Stimulated activated CD8-positive, alpha-beta memory T cell treated with anti-CD3 and anti-CD28 coated beads, Interleukin-12 subunit alpha, Interleukin-12 subunit beta, amount 100 ng/mL, for 4 hours (primary cell): ENCODE measurements at regions not wholly inside any gene's neighbourhood (a gene's known extent, or its start where the extent isn't known, plus 50 kb on each side); places are given as distances from the start of the nearest gene placed in this dataset.
"Not testable (repeated sequence)": the region's sequence is repeated elsewhere in the genome, so short reads cannot be mapped to it uniquely, and the experiment has no call there.

Source experiments
- DNase-seq: peaks from one replicate; pipeline ENCODE4 v3.0.0-alpha.2; 2020; ENCODE audit warnings: low read depth

DNA sequence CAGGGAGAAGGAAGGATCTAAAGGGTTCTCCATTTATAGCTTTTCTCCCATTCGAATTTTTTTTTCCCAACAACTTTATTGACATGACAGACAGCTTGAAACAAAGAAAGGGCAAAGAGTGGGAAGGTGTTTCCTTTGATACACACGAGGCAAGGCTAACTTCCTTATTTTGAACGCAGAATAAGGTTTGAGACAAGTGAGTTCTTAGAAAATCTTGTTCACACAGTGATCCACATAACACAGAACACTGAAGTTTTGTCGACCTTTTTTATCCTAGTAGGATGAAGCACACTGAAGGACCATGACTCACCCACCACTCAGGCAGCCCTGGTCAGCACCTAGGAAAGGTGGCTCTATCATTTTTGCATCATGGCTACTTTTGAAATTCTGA lies 425.8 kb upstream of the MDFIC2 start:
- no peak for DNase-seq

DNA sequence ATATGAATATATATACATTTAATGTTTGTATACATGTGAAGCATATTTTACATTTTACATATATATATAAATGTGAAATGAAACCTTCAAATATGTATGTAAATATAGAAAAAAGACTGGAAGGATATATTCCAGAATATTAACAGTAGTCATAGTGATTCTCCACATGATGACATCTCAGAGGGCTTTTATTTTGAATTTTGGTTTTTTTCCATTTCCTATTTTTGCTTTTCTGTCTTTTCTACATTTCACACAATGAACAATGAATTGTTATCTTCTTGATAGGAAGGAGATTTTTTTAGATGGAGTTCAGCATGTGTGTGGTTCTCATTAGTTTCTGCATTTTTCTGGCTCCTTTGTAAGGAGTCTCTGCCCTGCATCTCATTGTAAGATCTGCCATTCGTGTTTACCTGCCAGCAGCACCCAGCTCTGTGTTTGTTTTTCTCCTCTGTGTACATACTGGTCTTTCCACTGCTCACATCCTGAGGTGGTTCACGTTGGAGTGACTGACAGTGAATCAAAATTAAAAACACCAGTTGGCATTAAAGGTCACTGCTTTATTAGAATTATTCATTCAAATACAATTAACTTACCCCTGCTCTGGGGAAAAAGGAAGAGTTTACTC lies 425.3 kb upstream of the MDFIC2 start:
- no peak for DNase-seq

GRCh38 chr3:70736009-70736408 lies 423.6 kb upstream of the MDFIC2 start:
- DNase-seq, result no peak

DNA sequence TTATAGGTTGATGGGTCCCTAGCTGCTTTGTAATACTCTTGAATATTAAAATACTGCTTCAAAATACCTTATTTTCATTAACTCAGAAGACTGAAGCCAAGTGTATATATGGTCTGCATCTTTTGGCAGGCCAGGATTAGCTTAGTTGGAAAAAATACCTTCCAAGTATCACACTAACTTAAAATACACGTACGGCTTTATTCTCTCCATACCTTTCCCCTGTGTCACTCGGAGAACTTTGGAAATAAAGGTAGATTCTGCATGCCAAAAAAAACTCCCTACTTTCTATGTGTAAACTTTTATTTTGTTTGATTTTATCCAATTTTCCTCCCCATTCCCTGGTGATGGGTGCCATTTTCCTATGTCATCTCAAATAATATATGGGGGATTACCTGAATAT lies 422.3 kb upstream of the MDFIC2 start:
- DNase-seq, result no peak

DNA sequence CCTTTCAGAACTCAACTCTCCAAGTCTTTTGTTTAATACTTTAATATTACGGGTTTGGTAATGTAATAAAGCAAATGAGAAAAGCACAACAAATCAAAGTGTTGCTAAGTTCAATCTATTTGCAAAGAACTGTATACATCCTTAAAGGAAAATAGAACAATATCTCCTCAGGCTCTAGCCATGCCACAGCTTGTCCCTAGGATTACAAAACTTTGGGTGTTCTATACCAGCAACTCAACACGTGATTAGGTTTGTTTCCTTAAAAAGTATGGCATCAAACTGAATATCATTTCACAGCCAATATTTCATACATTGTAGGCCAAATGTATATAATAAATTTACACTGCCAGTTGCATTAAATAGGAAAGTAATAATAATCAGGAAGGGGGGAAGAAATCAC lies 418.6 kb upstream of the MDFIC2 start:
- no peak for DNase-seq

DNA sequence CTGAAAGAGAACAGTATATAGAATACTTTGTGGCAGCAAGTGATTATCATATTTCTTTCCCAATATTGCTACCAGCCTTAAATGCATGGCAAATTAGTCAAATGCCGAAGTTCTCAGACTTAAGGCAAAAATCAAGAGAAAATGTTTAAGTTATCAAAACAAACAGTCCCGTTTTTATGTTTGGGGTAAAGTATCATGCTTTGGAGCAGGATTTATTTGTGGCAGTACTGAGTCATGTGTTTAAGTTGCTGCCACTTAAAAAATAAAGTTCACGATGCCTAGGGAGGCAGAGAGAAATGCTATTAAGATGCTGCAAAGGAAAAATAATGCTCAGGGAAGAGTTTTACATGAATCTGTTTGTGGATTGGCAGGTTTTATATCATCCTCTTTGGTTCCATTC lies 417.4 kb upstream of the MDFIC2 start:
- DNase-seq, result no peak

- no peak for DNase-seq
Measured at GRCh38 chr3:70728311-70728710, 415.9 kb upstream of the MDFIC2 start.

GRCh38 chr3:70726961-70727360 lies 414.5 kb upstream of the MDFIC2 start:
- DNase-seq, result no peak

- no peak for DNase-seq
Measured at GRCh38 chr3:70726096-70726938, 413.9 kb upstream of the MDFIC2 start.

- DNase-seq, result no peak
Measured at GRCh38 chr3:70722018-70722417, 409.6 kb upstream of the MDFIC2 start.

DNA sequence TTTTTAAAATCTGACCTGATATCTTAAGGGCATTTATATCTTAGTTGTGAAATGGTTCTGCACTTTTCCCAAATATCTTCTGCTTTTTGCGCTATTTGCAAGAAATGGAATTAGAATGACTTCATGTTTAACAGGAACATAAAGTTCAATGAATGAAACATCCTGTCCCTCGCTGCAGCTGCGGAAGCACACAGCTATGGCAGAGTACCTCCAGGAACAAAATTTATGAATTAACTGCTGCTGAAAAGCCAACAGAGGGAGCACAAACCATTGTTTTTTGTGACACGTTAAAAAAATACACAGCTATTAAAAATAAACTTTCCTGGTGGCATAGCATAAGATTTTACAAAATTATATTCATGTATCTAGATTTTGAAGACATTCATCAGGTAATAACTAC lies 404.4 kb upstream of the MDFIC2 start:
- no peak for DNase-seq

DNA sequence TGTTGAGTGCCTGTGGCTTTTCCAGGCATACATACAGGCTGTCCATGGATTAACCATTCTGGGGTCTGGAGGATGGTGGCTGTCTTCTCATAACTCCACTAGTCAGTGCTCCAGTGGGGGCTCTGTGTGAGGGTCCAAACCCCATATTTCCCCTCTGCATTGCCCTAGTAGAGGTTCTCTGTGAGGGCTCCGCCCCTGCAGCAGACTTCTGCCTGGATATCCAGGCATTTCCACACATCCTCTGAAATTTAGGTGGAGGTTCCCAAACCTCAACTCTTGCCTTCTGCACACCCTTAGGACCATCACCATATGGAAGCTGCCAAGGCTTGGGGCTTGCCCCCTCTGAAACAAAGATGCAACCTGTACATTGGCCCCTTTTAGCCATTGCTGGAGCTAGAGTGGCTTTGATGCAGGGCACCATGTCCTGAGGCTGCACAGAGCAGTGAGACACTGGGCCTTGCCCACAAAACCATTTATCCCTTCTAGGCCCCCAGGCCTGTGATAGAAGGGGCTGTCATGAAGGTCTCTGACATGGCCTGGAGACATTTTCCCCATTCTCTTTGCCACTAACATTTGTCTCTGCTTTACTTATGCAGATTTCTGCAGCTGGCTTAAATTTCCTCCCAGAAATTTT lies 400.1 kb upstream of the MDFIC2 start:
- DNase-seq, result no peak

- no peak for DNase-seq
Measured at GRCh38 chr3:70703305-70704102, 391.1 kb upstream of the MDFIC2 start.

DNA sequence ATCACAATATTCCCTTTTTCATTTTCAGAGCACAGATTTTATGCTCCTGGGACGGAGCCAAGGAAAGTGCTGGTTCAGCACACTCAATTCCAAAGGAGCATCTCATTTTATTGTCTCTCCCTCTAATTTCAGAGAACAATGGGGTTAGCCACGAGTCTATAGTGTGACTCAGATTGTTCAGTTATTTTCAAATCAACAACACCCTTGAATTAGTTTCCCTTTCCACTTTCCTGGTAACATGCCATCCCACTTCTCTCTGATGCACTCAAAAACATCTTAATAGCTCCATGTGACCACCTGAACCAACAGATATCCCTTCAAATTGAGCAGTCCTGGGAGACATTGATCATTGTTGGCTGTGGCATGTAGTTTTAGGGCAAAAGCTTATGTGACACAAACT lies 389.7 kb upstream of the MDFIC2 start:
- DNase-seq, result no peak

GRCh38 chr3:70684701-70685100 lies 372.3 kb upstream of the MDFIC2 start:
- DNase-seq, result no peak

DNA sequence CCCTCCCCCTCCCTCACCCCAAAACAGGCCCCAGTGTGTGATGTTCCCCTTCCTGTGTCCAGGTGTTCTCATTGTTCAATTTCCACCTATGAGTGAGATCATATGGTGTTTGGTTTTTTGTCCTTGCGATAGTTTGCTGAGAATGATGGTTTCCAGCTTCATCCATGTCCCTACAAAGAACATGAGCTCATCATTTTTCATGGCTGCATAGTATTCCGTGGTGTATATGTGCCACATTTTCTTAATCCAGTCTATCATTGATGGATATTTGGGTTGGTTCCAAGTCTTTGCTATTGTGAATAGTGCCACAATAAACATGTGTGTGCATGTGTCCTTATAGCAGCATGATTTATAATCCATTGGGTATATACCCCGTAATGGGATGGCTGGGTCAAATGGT lies 363.4 kb upstream of the MDFIC2 start:
- DNase-seq, result not testable (repeated sequence)

- DNase-seq, result no peak
Measured at GRCh38 chr3:70658513-70659310, 346.3 kb upstream of the MDFIC2 start.

DNA sequence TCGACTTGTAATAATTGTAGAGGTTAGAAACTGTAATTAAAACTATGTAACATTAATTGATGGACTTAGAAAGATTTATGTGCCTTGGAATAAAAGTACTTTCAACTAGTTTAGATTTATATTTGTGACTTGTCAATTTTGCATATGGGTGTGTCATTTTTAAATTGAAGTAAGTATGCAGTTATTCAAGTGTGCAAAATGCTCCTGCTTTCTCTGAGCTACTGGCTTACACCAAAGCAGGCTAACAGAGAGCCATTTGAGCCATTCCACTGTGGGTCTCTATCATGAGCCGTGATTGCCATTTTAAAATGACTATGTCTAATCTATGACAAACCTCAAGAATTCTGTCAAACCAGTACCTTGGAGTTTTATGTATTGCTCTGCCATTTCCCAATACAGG lies 345.0 kb upstream of the MDFIC2 start:
- no peak for DNase-seq

DNA sequence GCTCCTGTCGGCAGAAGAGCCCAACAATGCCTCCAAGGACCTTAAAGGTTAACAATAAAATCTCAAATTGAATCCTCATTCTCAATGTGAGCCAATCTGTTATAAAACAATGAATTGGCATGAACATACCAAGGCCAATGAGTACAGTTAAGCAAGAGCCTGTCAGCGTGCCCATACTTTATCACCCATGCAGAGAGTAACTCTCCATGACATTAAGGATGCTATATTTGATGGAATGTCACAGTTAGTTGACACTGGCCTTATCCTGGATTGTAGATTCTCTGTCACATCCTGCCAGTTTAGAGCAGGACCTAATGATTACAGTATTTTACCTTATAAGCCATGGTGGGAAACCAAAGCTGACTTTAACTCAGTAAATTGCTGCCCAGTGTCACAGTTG lies 335.4 kb upstream of the MDFIC2 start:
- DNase-seq, result no peak

DNA sequence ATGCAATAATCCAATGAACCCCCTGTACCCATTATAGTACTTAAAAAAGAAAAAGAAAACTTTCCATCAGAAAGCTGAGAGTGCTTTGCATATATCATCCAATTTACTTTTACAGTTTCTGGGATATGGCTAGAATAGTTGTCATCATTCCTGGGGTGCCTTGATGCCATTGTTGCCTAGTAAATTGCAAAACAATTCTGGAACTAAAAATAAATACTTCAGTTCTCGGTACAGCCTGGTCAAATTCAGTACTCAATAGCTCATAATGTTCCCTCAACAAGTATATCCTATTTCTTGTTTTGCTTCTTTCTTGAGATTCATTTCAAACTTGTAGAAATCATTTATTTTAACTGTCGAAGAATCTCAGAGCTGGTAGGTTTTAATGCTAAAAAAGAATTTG lies 334.7 kb upstream of the MDFIC2 start:
- no peak for DNase-seq

- DNase-seq, result no peak
Measured at GRCh38 chr3:70646635-70647034, 334.2 kb upstream of the MDFIC2 start.

DNA sequence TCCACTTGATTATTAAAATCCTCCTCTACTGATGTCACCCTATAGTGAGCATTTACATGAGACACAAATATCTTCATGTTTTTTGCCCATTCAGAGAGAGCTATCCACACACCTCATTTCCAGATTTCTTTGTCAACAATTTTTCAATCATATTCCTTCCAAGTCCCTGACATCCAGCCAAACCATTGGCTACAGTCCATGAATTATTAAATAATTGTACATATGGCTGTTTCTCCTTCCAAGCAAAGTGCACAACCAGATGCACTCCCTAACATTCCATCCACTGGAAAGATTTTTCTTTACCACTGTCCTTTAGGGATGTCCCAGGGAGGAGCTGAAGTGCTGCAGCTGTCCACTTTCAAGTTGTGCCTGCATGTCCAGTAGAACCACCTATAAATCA lies 328.0 kb upstream of the MDFIC2 start:
- DNase-seq, result no peak
